Astrocyte (in vitro differentiated cells and primary cell): ENCODE measurements at regions not wholly inside any gene's neighbourhood (a gene's known extent, or its start where the extent isn't known, plus 50 kb on each side); places are given as distances from the start of the nearest gene placed in this dataset.

Source experiments
- DNase-seq: peaks from one replicate; pipeline ENCODE4 v3.0.0-alpha.2; 2010; ENCODE audit warnings: low read depth
- FAIRE-seq: peaks from 2 replicates; lab custom pipeline; 2011; peaks lifted over from hg19 to GRCh38; lab: Jason Lieb, UNC
- H2AFZ ChIP-seq: 2 replicates; pipeline ENCODE4 v1.6.0; 2012; ENCODE audit warnings: low read depth, low read length, inconsistent platforms
- H3K27ac ChIP-seq: 2 replicates; pipeline ENCODE4 v1.5.1; 2011; ENCODE audit warnings: low read depth, low read length, inconsistent platforms
- H3K27me3 ChIP-seq: 2 replicates; pipeline ENCODE4 v1.6.0; 2011; ENCODE audit warnings: low read length, inconsistent platforms; ENCODE audit not compliant: insufficient read depth
- H3K36me3 ChIP-seq: 2 replicates; pipeline ENCODE4 v1.5.1; 2011; ENCODE audit warnings: low read length, inconsistent platforms; ENCODE audit not compliant: insufficient read depth
- H3K4me1 ChIP-seq: 2 replicates; pipeline ENCODE4 v1.5.1; 2011; ENCODE audit warnings: low read length, inconsistent platforms; ENCODE audit not compliant: insufficient read depth
- H3K4me2 ChIP-seq: 2 replicates; pipeline ENCODE4 v1.6.0; 2012; ENCODE audit warnings: low read length, inconsistent platforms
- H3K4me3 ChIP-seq: 2 replicates; pipeline ENCODE4 v1.5.1; 2011; ENCODE audit warnings: low read depth, mild to moderate bottlenecking, low read length, inconsistent platforms; ENCODE audit not compliant: insufficient read depth
- H3K79me2 ChIP-seq: 2 replicates; pipeline ENCODE4 v1.6.0; 2012; ENCODE audit warnings: mild to moderate bottlenecking, low read length, inconsistent platforms; ENCODE audit not compliant: insufficient read depth
- H3K9ac ChIP-seq: 2 replicates; pipeline ENCODE4 v1.6.0; 2012; ENCODE audit warnings: mild to moderate bottlenecking, low read length, inconsistent platforms
- H3K9me3 ChIP-seq: 2 replicates; pipeline ENCODE4 v1.5.1; 2012; ENCODE audit warnings: low read depth, mild to moderate bottlenecking, low read length, inconsistent platforms; ENCODE audit not compliant: insufficient read depth
- H4K20me1 ChIP-seq: 2 replicates; pipeline ENCODE4 v1.6.0; 2012; ENCODE audit warnings: low read length, inconsistent platforms; ENCODE audit not compliant: insufficient read depth
- H3K27ac Mint-ChIP-seq: one replicate; pipeline ENCODE4 v1.8.0; 2021; ENCODE audit warnings: mild to moderate bottlenecking, mixed read lengths; ENCODE audit not compliant: unreplicated experiment
- H3K27me3 Mint-ChIP-seq: one replicate; pipeline ENCODE4 v1.8.0; 2021; ENCODE audit warnings: low read depth, mixed read lengths; ENCODE audit not compliant: unreplicated experiment
- H3K36me3 Mint-ChIP-seq: one replicate; pipeline ENCODE4 v1.8.0; 2021; ENCODE audit warnings: low read depth, mixed read lengths; ENCODE audit not compliant: unreplicated experiment
- H3K4me1 Mint-ChIP-seq: one replicate; pipeline ENCODE4 v1.8.0; 2021; ENCODE audit warnings: low read depth, mixed read lengths; ENCODE audit not compliant: unreplicated experiment
- H3K4me3 Mint-ChIP-seq: one replicate; pipeline ENCODE4 v1.8.0; 2021; ENCODE audit warnings: mild to moderate bottlenecking, moderate library complexity, mixed read lengths; ENCODE audit not compliant: unreplicated experiment
- H3K9me3 Mint-ChIP-seq: one replicate; pipeline ENCODE4 v1.8.0; 2021; ENCODE audit warnings: mild to moderate bottlenecking, mixed read lengths; ENCODE audit not compliant: unreplicated experiment
- CTCF ChIP-seq: IDR thresholded peaks from 2 replicates; pipeline ENCODE4 v1.5.1; 2011; ENCODE audit warnings: low read depth, mild to moderate bottlenecking, inconsistent platforms, low read length, moderate library complexity; ENCODE audit not compliant: insufficient read depth
- EZH2 ChIP-seq: IDR thresholded peaks from 2 replicates; pipeline ENCODE4 v1.6.1; 2012; ENCODE audit warnings: mild to moderate bottlenecking, low read length, inconsistent platforms; ENCODE audit not compliant: insufficient read depth

GRCh38 chr14:75341620-75342019, 63.0 kb downstream of the FOS start:
- no peaks in the 10 kb centered on the region for H4K20me1 ChIP-seq
- no peak for DNase-seq
- no peaks in the 10 kb centered on the region for H3K36me3 ChIP-seq
- H3K4me3 Mint-ChIP-seq: no peak overlapping the region
- H3K4me2 ChIP-seq: no peak overlapping the region
- peaks cover 12% of the 10 kb centered on the region for H3K4me1 Mint-ChIP-seq
- H3K9me3 ChIP-seq: no peaks in the 10 kb centered on the region
- H3K27me3 Mint-ChIP-seq: peaks cover 4% of the 10 kb centered on the region
- H3K27ac ChIP-seq: no peak overlapping the region
- peak overlapping the region; percentile 86 for H3K27ac Mint-ChIP-seq
- peaks cover 4% of the 10 kb centered on the region for H3K36me3 Mint-ChIP-seq
- no peak for FAIRE-seq
- H3K4me3 ChIP-seq: no peak overlapping the region
- no peak overlapping the region for H3K9ac ChIP-seq
- no peak for TF ChIP-seq CTCF
- TF ChIP-seq EZH2: no peak
- no peaks in the 10 kb centered on the region for H3K79me2 ChIP-seq
- H3K9me3 Mint-ChIP-seq: peaks cover 7% of the 10 kb centered on the region
- H2AFZ ChIP-seq: no peak overlapping the region
- no peaks in the 10 kb centered on the region for H3K4me1 ChIP-seq
- H3K27me3 ChIP-seq: no peaks in the 10 kb centered on the region

GRCh38 chr14:75342762-75343599, 64.4 kb downstream of the FOS start:
- FAIRE-seq: no peak
- peaks cover 4% of the 10 kb centered on the region for H3K27me3 Mint-ChIP-seq
- no peaks in the 10 kb centered on the region for H3K4me1 ChIP-seq

More at GRCh38 chr14:75342762-75343599, 64.4 kb downstream of the FOS start:
- no peak for DNase-seq
- H3K79me2 ChIP-seq: no peaks in the 10 kb centered on the region
- peaks cover 4% of the 10 kb centered on the region for H3K36me3 Mint-ChIP-seq
- H4K20me1 ChIP-seq: no peaks in the 10 kb centered on the region
- H3K36me3 ChIP-seq: no peaks in the 10 kb centered on the region
- H3K4me2 ChIP-seq: no peak overlapping the region
- H3K4me3 Mint-ChIP-seq: peak overlapping the region; percentile 9
- no peak overlapping the region for H2AFZ ChIP-seq
- no peaks in the 10 kb centered on the region for H3K9me3 ChIP-seq
- no peak overlapping the region for H3K9ac ChIP-seq
- no peak overlapping the region for H3K27ac ChIP-seq
- no peak for TF ChIP-seq CTCF
- no peak for TF ChIP-seq EZH2
- no peak overlapping the region for H3K4me3 ChIP-seq
- peaks cover 12% of the 10 kb centered on the region for H3K4me1 Mint-ChIP-seq
- H3K9me3 Mint-ChIP-seq: peaks cover 7% of the 10 kb centered on the region
- H3K27ac Mint-ChIP-seq: no peak overlapping the region
- H3K27me3 ChIP-seq: no peaks in the 10 kb centered on the region
